ENCODE measurements at regions not wholly inside any gene's neighbourhood (a gene's known extent, or its start where the extent isn't known, plus 50 kb on each side); places are given as distances from the start of the nearest gene placed in this dataset.
A peak's percentile ranks its signal among the peaks of the same experiment; 100 is the strongest.

- no peak for DNase-seq (ENCODE audit: low read depth)
- no peak overlapping the region for H3K4me3 ChIP-seq (ENCODE audit: low read length)
- TF ChIP-seq CTCF (IDR thresholded peaks at IDR 0.05; ENCODE audit: insufficient read depth, low read depth, low read length, missing control alignments) = no peak
These were observed 96.2 kb upstream of the SPRY1 start for GRCh38 chr4:123300222-123301039.

GRCh38 chr4:123301923-123302322, 94.7 kb upstream of the SPRY1 start:
- DNase-seq (ENCODE audit: low read depth) = peak; percentile 31
- no peak overlapping the region for H3K4me3 ChIP-seq (ENCODE audit: low read length)
- TF ChIP-seq CTCF (IDR thresholded peaks at IDR 0.05; ENCODE audit: insufficient read depth, low read depth, low read length, missing control alignments) = no peak

DNA sequence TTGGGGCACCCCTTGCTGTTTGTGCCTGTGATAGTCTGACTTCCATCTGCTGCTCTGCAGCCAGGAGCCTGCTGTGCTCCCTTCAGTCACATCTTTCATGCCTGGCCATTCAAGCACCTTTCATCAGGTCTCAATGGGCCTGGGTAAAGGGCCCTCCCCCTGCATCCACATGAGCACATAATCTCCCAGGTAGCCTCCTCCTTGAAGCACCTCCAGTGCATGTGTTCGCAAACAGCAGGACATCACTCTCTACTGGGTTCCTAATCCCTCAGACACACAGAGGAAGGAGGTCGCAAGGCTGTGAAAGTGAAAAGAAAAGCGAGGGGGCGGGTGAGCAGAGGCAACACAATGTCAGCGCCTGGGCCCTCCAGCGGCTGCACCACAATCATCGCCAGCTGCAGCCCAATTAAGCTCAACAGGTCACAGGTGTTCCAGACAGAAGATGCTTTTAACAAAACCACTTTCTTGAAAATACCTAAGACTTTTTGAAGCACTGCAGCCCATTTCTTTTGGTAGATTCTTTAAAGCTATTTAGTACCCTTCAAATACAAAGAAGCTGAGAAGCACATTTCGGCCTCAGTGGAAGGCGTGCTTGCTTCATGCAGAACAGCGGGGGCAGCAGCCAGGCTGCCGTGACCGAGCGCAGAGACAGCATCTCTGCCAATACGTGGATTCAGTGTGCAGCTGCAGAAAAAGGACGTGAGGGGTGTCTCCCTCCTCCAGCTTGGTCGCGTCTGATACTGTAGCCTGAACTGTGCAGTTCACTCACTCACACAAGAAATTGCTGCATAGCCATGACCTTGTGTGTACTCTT, 92.2 kb upstream of the SPRY1 start:
- no peak overlapping the region for H3K4me3 ChIP-seq (ENCODE audit: low read length)
- DNase-seq (ENCODE audit: low read depth) = no peak
- TF ChIP-seq CTCF (IDR thresholded peaks at IDR 0.05; ENCODE audit: insufficient read depth, low read depth, low read length, missing control alignments) = no peak

DNA sequence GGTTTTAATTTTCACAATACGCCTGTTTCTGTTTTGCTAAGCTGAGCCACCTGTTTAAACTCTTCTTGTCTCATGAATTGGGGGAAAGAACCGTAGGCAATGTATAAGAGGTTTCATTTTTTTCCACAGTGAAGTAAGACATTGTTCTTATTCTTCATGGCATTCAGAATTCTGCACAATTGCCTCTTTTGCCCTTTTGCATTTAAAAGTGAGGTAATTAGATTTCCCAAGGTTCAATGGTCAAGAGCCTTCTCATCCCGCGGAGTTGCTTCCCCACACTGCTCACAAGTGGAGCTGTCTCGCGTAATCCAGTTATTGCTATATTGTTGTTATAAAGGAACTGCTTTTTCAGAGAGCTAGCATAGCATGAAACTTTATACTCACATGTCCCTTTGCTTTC, 90.9 kb upstream of the SPRY1 start:
- no peak overlapping the region for H3K4me3 ChIP-seq (ENCODE audit: low read length)
- TF ChIP-seq CTCF (IDR thresholded peaks at IDR 0.05; ENCODE audit: insufficient read depth, low read depth, low read length, missing control alignments) = no peak
- no peak for DNase-seq (ENCODE audit: low read depth)

DNA sequence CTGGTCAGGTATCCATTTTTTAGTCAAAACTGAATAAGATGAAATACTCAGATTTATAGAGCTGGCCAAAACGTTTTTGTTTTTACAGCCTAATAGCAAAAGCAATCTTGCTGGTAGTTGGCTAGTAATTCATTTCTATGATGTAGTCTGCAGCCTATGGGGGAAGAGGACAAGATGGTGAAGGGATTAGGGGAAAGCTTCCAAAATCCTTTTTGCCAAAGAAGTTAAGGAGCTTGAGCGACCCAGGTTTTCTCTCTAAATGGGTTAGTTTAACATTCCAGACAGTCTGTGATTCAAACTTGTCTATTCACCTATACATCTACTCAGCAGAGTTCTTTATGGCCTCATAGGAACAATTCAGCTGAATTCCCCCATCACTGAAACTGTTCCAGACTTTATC, 89.8 kb upstream of the SPRY1 start:
- H3K4me3 ChIP-seq (ENCODE audit: low read length) = no peak overlapping the region
- DNase-seq (ENCODE audit: low read depth) = no peak
- no peak for TF ChIP-seq CTCF (IDR thresholded peaks at IDR 0.05; ENCODE audit: insufficient read depth, low read depth, low read length, missing control alignments)

DNA sequence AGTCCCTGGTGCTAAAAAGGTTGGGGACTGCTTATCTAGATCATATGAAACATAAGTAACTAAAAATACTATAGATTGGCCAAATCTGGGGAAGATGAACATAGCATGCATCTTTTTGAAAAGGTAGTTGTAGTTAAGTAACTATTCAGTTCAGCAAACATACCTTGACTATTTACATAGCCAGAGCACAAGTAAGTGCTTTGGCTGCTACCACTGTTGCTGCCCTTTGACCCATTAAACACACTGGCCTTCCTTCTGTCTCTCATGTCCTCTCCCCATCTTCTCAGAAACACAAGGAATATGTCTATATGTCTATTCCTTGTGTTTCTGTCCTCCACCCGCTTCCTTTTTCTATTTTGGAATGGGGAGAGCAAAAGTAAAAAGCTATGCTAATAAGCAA, 87.9 kb upstream of the SPRY1 start:
- DNase-seq (ENCODE audit: low read depth) = no peak
- TF ChIP-seq CTCF (IDR thresholded peaks at IDR 0.05; ENCODE audit: insufficient read depth, low read depth, low read length, missing control alignments) = no peak
- H3K4me3 ChIP-seq (ENCODE audit: low read length) = no peak overlapping the region

All from epithelial cell of esophagus (primary cell).